ENCODE measurements at regions not wholly inside any gene's neighbourhood (a gene's known extent, or its start where the extent isn't known, plus 50 kb on each side); places are given as distances from the start of the nearest gene placed in this dataset.

- no peak for TF ChIP-seq CTCF (IDR thresholded peaks at IDR 0.05)
- TF ChIP-seq POLR2A (IDR thresholded peaks at IDR 0.05), result no peak
- TF ChIP-seq EP300 (IDR thresholded peaks at IDR 0.05), result no peak
- no peak for TF ChIP-seq POLR2AphosphoS5 (IDR thresholded peaks at IDR 0.05)
Observed at GRCh38 chr12:105704787-105705186, 374.3 kb downstream of the C12orf75 start.

Measured in upper lobe of left lung (tissue), 4 donors.